ENCODE measurements at regions not wholly inside any gene's neighbourhood (a gene's known extent, or its start where the extent isn't known, plus 50 kb on each side); places are given as distances from the start of the nearest gene placed in this dataset.

GRCh38 chr10:121690152-121690848 lies 92.1 kb upstream of the FGFR2 start:
- 70 to 71% methylated on average over 10 of the region's 10 CpGs for WGBS, 2 donors

GRCh38 chr10:121687095-121687813 lies 89.0 kb upstream of the FGFR2 start:
- intact Hi-C loops (cut with DNase I): no loop called here
- Histone ChIP-seq H3K4me3 (no peak overlapping the region), H3K27ac (no peak overlapping the region), H3K4me1 (peaks cover 0 to 9% (median 0%) of the 10 kb centered on the region in 3 donors), H3K36me3 (no peaks in the 10 kb centered on the region), H3K9me3 (no peaks in the 10 kb centered on the region), H3K27me3 (peaks cover 0 to 9% (median 0%) of the 10 kb centered on the region in 4 donors)
- no peak for TF ChIP-seq POLR2A (IDR thresholded peaks at IDR 0.05)
- TF ChIP-seq CTCF (IDR thresholded peaks at IDR 0.05): no peak
- WGBS, 2 donors: 31 to 42% methylated on average over 8 to 11 of the region's 11 CpGs
- DNase-seq: no peak

More at GRCh38 chr10:121690152-121690848, 92.1 kb upstream of the FGFR2 start:
- Histone ChIP-seq H3K4me3 (no peak overlapping the region), H3K9me3 (no peaks in the 10 kb centered on the region), H3K27ac (no peak overlapping the region), H3K4me1 (peaks cover 0 to 23% (median 3%) of the 10 kb centered on the region in 3 donors), H3K36me3 (no peaks in the 10 kb centered on the region), H3K27me3 (peaks cover 0 to 9% (median 0%) of the 10 kb centered on the region in 4 donors)
- no peak for DNase-seq
- no peak for TF ChIP-seq POLR2A (IDR thresholded peaks at IDR 0.05)
- intact Hi-C loops (cut with DNase I): no loop called here

- no peaks in the 10 kb centered on the region for H3K9me3 ChIP-seq
- no peak for DNase-seq
- intact Hi-C loops (cut with DNase I): no loop called here
- H3K27me3 ChIP-seq: peaks cover 0 to 9% (median 0%) of the 10 kb centered on the region in 4 donors
- no peak overlapping the region for H3K27ac ChIP-seq
- H3K4me1 ChIP-seq: peaks cover 0 to 9% (median 0%) of the 10 kb centered on the region in 3 donors
- no peak overlapping the region for H3K4me3 ChIP-seq
- TF ChIP-seq POLR2A (IDR thresholded peaks at IDR 0.05) (no peak), CTCF (IDR thresholded peaks at IDR 0.05) (no peak)
- H3K36me3 ChIP-seq: no peaks in the 10 kb centered on the region
- 84 to 89% methylated on average over 8 of the region's 8 CpGs for WGBS, 2 donors
Measured at GRCh38 chr10:121684276-121684675, 86.0 kb upstream of the FGFR2 start.

GRCh38 chr10:121683816-121684215 lies 85.6 kb upstream of the FGFR2 start:
- peaks cover 0 to 9% (median 0%) of the 10 kb centered on the region in 3 donors for H3K4me1 ChIP-seq
- intact Hi-C loops (cut with DNase I): no loop called here
- TF ChIP-seq CTCF (IDR thresholded peaks at IDR 0.05): no peak
- no peak for TF ChIP-seq POLR2A (IDR thresholded peaks at IDR 0.05)
- no peaks in the 10 kb centered on the region for H3K36me3 ChIP-seq
- H3K27ac ChIP-seq: no peak overlapping the region
- WGBS, 2 donors: 83 to 84% methylated on average over 7 of the region's 7 CpGs
- H3K27me3 ChIP-seq: peaks cover 0 to 9% (median 0%) of the 10 kb centered on the region in 4 donors
- no peak overlapping the region for H3K4me3 ChIP-seq
- DNase-seq: no peak
- no peaks in the 10 kb centered on the region for H3K9me3 ChIP-seq

- intact Hi-C loops (cut with DNase I): no loop called here
- TF ChIP-seq POLR2A (IDR thresholded peaks at IDR 0.05) (no peak), CTCF (IDR thresholded peaks at IDR 0.05) (no peak)
- 73 to 80% methylated on average over 5 of the region's 5 CpGs for WGBS, 2 donors
Measured at GRCh38 chr10:121683366-121683765, 85.1 kb upstream of the FGFR2 start.

More at GRCh38 chr10:121683366-121683765, 85.1 kb upstream of the FGFR2 start:
- Histone ChIP-seq H3K4me3 (no peak overlapping the region), H3K27ac (no peak overlapping the region), H3K36me3 (no peaks in the 10 kb centered on the region), H3K4me1 (peaks cover 0 to 9% (median 0%) of the 10 kb centered on the region in 3 donors), H3K9me3 (no peaks in the 10 kb centered on the region), H3K27me3 (peaks cover 0 to 9% (median 0%) of the 10 kb centered on the region in 4 donors)
- DNase-seq: no peak

Measured in esophagus squamous epithelium (tissue), 5 donors.